Fibroblast of the conjunctiva (primary cell): ENCODE measurements at regions not wholly inside any gene's neighbourhood (a gene's known extent, or its start where the extent isn't known, plus 50 kb on each side); places are given as distances from the start of the nearest gene placed in this dataset.
"Not testable (repeated sequence)": the region's sequence is repeated elsewhere in the genome, so short reads cannot be mapped to it uniquely, and the experiment has no call there.

Experiments
- DNase-seq: peaks from one replicate; pipeline ENCODE4 v3.0.0-alpha.2; 2010; ENCODE audit warnings: low read depth

DNA sequence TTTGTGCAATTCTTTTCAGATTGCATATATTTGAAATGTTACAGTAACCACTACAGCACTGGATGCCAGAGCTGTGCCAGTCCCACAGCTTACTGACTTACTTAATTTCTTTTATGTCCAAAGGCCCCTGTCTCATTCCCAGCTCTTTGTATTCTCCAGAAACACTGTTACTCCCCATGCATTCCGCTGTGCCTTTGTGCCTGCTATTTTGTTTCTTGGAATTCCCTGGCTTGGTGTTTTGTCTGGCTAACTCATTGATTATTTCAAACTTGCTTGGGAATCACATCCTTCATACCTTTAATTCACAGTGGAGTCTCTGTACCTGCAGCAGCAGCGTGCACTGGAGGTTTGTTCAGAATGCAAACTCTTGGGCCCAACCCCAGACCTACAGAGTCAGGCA, 601.9 kb upstream of the DDX18 start:
- DNase-seq, result no peak

DNA sequence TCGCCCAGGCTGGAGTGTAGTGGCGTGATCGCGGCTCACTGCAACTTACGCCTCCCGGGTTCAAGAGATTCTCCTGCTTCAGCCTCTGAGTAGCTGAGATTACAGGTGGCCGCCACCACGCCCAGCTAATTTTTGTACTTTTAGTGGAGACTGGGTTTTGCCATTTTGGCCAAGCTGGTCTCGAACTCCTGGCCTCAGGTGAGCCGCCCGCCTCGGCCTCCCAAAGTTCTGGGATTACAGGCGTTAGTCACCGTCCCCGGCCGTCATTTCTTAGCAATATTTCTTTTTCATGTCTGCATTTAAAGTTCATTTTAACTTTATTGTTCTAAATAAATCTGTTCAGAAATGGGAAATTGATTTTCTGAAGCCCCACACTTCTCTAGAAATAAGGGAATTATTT, 597.3 kb upstream of the DDX18 start:
- no peak for DNase-seq

DNA sequence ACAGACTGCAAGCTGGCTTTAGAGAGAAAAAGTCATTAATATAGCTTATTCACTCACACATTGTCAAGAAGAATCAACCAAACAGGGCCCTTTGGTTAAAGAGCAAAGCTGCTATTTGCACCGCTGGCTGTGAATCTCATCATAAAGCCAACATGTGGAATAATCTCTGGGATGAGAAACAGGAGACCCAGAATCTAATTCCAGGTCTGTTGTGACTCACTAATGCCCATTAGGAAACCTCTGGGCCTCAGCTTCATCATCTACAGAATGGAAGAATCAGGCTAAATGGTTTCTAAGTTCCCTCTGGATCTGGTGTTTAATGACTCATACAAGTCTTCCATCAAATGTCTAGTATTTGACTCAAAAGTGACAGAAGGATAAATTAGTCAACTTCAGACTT, 591.7 kb upstream of the DDX18 start:
- no peak for DNase-seq

DNA sequence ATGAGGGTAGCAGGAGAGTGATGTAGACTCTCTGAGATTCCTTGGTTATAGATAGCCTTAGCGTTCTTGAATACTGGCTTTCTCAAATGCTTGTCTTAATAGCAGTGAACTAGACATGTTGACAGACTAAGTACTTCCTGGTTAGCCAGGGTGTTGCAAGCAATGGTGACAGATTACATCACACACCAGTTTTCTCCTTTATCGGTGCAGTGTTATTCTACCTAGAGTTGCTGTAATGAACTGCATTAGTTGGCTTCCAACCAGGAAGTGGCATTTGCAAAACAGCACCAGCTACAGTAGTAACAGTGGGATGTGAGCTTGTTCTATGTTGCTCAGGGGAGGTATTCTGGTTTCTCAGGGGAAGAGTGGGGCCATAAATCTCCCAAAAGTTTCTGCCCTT, 582.2 kb upstream of the DDX18 start:
- DNase-seq, result no peak

DNA sequence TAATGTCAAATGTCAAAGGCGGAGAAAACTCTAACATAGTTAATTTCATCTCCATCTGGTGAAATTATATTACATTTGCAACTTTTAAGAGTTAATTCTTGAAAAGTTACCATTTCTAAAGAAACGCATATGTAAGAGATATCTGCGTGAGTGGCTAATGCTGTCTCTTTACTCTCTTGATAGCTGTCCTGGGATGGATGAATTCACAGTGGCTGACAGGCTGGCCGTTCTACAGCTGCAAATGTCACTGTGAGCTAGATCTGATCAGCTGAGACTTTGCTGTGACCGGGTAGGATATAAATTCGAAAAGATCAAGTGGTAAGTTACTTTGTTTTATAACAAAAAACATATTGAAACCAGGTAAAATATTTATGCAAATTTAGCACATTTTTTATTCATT, 557.1 kb upstream of the DDX18 start:
- DNase-seq, result no peak

DNA sequence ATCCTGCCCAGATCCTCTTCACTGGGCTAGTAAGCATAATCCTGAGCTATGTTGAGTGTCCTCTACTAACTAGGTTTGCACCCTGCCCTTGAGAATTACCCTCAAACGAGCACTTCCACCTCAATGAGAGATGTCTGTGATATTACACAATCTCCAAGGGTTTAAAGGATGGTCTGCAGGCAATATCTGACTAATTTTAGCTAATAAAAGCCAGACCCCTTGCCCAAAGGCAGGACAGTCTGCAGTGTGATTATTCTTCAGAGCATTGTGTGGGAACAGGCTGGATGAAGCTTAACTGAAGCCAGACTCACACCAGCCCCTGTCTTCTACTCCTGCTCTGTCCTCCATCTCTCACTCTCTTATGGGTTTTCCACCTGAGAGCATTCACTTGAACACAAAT, 544.9 kb upstream of the DDX18 start:
- DNase-seq, result no peak

DNA sequence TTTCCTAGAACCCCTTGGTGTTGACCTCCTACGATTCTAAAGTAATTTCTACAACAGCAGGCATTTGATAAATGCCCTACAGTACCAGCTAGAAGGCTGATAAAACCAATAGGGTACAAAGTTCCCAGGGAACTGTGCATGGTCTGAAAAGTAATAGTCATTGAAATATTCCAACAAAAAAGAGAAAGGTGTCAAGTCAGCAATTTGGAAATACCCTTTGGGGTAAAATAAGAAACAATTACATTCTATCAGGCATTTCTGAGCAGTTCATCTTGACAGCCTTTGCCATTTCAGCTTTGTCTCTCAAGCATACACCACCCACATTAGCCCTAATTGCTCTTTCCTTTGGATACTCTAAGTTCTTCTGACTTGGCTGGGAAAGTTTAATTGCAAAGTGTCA, 542.9 kb upstream of the DDX18 start:
- no peak for DNase-seq

DNA sequence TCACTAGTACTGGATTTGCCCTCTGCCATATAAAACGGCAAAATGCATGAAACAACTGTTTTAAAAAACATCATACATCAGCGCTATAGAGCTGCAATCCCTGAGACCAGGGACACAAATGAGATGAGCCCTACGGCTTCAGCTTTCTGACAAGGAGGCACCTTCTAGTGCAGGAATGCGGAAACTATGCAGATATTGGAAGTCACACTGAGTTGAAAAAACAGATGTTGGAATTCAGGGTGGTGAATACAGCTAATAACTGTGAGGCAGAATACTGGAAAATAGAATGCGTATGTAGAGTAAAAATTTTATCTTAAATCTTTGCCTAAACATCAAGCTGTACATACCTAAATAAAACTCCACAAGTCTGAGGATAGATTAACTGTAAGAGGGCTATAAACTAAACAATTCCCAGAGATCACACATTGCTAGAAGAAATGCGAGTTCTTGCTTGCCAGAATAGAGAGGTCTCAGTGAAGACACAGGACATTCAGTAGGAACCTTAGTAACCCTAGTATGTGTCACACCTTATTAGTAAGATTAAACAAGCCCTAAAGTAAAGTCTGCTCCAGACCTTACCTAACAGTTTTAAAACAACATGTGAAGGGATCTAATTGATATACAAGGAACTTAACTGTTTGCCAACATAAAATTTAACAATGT, 541.4 kb upstream of the DDX18 start:
- DNase-seq, result no peak

DNA sequence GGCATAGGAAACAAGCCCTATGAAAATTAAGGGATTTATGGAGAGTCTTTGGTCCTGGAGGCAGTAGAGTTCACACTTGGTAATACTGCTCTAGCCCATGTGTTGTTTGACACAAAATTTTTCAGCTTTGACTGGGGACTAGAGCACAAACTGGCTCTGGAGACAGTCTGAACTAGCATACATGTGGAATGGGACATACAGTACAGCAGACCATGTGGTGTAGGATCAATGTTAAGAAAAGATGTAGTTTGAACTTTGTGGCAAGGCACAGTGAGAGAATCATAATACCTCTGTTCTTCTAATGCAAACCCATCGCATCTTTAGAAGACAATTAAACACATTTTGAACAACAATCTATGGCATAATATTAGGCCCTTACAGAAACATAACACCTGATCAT, 521.5 kb upstream of the DDX18 start:
- DNase-seq, result no peak

DNA sequence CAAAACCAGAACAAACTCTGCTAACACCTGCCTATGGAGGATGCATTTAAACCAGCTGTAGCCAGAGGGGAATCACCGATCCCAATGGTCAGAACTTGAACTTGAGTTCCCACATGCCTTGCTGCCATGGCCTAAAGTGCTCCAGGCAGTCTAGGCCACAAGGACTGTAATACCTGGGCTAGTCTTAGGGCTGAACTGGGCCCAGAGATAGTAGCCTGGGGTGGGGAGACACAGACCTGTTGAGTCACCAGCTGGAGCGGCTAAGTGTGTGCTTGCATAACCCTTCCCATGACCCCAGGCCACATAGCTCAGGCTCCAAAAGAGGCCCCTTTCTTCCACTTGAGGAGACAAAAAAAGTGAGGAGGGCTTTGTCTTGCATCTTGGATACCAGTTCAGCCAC, 515.0 kb upstream of the DDX18 start:
- no peak for DNase-seq

DNA sequence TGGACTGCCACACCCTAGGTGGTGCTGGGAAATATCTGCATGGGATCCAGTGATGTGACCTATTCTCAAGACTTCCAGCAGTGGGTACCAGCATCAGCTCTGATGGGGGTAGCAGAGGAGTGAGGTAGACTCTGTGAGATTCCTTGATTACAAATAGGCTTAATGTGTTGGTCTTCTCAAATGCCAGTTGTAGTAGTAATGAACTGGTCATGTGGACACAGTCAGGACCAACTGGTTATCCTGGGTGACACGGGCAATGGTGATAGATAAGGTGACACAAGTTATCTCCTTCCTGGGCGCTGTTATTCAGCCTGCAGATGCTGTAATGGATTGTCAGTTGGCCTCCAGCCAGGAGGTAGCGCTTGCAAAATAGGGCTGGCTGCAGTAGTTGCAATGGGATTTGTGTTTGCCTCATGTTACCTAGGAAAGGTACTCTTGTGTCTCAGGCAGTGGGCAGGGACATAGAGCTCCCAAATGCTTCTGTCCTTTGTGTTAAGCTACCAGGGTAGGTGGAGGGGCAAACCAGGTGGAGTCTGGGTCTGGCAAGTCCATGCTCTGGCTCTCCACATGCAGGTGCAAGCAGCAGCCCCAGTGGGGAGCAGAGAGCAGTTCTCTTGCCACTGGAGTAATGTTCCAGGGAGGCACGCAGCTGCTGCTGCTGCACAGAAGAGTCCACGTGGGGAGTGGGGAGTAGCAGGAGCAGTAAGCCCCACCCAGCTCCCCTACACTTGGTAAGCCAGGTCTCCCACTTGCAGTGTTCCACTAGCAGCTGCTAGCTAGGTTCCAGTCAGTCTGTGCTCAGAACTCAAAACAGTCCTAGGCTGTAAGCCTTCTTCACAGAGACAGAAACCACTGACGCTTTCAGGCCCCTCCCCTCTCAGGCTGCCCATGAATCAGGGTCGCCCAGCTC, 505.4 kb upstream of the DDX18 start:
- DNase-seq, result no peak

DNA sequence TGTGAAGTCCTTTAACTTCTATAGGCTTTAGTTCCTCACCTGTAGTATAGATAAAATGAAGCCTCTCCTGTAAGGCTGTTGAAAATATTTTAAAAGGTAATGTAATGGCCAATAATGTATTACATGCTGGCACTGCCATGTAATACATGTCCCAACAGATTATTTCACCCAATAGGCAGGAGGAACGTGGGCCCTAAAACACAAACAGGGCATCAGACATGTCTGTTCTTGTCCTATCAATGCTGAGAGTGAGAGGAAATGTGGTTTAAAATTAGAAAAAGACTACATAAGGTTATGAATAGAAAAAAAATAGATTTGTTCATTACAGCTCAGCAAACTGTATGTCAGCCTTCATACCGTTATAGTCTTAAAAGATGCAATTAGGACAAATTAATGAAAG, 492.7 kb upstream of the DDX18 start:
- DNase-seq, result no peak

DNA sequence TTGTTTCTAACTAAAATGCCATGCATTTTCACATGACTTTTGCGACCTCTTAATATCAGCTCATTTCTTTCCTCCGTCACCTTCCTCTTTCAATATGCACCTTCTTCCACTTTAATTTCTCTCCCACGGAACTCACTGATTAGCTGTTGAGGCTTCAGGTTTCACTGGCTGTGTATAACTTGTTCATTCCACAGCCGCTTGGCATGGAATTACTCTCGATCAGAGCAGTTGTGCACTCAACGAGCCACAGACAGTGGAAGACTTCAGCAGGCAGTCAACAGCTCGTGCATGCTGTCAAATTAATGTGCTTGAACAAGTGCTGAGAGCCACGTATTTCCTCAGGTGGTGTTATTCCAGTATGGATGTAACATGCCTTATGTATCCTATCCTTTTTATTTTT, 491.2 kb upstream of the DDX18 start:
- DNase-seq, result no peak

DNA sequence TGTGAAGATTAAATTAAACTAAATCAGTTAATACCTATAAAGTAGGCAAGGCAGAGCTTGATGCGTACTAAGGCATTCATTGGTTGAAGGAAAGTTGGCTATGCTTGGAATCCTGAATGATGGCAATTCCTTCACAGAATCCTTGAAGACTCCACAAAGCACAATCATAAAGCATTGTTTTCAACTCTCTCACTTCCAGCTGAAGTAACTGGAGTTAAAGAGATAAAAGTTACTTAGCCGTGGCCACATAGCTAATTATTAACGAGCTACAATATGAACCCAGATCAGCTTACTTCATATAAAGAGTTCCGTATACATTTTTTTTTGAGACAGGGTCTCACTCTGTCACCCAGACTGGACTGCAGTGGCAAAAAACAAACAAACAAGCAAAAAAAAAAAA, 483.9 kb upstream of the DDX18 start:
- no peak for DNase-seq

DNA sequence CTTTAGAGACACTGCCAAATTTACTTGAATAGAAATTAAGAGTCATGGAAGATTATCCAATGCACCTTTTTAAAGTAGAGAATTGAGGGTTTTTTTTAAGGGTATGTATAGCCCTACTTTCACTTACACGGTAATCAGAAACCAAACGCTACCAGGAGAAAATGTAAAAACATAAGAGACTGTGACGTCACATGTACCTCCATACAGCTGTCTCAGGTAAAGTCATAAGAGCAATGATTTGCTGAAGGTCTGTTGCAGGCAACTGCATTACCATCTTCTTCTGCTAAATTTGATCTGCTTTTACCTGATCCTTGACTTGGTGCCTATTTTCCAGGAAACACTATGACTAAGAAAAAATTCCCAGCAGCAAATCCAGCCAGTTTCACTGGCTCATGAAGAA, 478.5 kb upstream of the DDX18 start:
- DNase-seq, result no peak

DNA sequence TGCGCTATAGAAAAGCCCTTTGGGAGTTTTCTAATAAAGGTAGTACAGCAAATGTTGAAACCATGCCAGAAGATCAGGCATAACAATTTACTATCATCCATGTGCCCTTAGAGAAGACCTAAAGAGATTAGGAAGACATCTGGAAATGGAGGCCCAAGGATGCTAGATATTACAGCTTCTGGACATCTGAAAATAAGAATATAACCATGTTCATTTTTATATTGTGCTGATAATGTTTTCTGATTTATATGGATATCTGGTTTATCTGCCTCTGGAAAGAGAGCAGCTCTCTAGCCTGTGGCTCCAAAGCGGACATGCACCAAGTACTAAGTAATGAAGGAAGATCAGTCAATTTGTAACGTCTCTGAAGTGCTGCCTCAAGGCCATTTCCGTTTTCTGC, 478.0 kb upstream of the DDX18 start:
- DNase-seq, result no peak

DNA sequence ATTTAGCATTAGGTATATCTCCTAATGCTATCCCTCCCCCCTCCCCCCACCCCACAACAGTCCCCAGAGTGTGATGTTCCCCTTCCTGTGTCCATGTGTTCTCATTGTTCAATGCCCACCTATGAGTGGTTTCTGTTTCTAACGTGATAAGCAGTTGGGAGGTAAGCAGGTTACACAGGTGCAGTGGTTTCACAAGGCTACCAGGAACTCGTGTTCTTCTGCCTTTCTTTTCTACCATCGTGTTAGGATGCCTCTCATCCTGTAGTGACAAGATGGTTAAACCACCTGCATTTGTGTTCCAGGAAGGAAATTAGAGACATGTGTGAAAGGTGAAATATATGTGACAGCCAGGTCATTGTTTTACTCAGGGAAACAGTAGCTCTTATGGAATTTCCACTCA, 476.5 kb upstream of the DDX18 start:
- DNase-seq, result not testable (repeated sequence)

DNA sequence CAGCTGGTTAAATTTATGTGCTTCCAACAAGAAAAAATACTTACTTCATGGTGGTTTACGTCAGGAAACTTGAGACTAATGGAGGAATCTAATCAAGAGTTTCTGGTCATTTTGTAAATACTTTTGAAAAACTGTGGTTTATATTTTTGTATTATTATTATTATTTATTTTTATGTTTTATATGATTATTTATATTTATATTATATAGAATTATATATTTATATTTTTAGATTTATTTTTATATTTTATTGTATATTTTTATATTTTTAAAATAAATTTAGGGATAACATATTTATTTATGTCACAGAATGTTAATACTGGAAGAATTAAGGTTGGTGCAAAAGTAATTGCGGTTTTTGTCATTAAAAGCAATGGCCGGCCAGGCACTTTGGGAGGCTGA, 474.5 kb upstream of the DDX18 start:
- no peak for DNase-seq

DNA sequence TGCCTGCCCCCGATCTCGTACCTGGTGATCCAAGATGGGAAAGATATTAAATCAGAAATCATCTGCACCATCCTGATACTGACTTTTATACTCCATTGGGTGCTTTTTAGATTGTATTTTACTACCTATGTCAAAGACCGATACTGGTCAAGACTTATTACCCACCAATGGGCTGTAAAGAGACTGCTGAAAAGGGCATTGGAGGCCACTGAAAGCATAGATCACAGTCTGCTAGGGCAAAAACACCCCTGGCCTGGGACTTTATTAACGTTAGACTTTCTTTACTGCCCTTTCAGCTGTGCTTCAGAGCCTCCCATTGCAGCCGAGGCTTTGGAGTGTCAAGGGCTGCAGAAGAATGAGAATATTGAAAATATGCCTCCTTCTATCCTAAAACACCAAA, 472.8 kb upstream of the DDX18 start:
- DNase-seq, result no peak

DNA sequence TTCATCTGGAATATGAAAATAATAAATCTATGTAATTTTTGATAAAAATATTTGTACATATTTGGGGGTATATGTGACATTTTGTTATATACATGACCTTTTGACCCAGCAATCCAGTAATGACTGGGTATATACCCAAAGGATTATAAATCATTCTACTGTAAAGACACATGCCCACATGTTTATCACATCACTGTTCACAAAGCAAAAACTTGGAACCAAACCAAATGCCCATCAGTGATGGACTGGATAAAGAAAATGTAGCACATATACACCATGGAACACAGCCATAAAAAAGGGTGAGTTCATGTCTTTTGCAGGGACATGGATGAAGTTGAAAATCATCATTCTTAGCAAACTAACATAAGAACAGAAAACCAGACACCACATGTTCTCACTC, 472.1 kb upstream of the DDX18 start:
- no peak for DNase-seq

DNA sequence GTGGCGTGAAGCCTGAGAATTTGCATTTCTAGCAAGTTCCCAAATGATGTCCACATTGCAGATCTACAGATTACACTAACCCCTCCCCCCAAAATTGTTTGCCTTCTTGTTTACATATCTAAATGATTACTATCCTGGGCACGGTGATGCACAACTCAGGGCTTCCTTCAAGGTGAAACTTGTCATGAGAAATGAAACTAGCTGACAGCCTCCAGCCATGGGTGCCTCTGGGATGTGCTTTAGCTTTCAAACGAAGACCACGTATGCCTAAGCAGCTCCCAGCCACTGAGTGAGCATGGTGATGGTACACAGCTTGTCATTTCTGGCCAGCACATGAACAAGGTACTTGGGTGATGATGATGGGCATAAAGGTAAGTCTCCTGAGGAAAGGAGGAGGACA, 464.8 kb upstream of the DDX18 start:
- no peak for DNase-seq

DNA sequence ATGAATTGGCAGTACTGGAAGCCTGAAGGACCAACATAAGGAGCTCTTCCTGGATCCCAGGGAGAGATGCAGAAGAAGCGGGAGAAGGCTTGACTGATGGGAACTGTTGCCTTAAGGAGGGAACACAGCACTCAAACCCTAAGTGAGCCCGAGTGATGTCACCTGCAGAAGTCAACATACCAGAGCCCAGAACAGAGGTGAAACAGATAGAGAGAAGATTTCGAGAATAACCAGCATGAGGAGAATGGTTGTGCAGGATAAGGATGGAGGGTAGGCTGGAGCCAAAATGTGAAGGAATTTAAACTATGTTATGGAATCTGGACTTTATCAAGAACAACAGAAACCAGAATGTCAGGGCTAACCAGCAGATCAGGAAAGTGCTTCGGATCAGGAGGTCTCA, 463.1 kb upstream of the DDX18 start:
- no peak for DNase-seq

DNA sequence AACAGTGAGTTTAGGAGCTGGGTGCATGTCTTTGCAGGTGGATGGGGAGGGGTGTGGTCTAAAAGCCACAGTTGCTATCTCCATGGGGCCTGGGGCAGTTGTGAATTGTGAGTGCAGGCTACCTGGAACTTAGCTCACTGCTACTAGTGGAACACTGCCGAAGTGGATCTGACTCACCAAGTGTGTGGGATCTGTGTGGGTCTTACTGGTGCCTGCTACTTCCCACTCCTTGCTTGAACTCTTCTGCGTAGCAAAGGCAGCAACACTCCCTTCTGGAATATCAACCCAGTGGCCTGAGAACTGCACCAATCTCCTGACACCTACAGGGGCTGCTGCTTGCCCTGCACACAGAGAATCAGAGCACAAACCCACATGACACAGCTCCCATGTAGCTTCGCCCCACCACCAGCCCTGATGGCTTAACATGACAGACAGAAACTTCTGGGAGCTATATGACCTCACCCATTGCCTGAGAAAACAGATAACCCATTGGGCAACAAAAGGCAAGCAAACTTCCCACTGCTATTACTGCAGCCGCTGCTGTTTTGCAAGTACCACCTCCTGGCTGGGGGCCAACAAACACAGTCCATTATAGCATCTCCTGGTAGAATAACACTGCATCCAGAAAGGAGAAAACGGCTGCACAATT, 455.1 kb upstream of the DDX18 start:
- DNase-seq, result no peak
